ENCODE measurements at regions not wholly inside any gene's neighbourhood (a gene's known extent, or its start where the extent isn't known, plus 50 kb on each side); places are given as distances from the start of the nearest gene placed in this dataset.
"Not testable (repeated sequence)": the region's sequence is repeated elsewhere in the genome, so short reads cannot be mapped to it uniquely, and the experiment has no call there.

DNA sequence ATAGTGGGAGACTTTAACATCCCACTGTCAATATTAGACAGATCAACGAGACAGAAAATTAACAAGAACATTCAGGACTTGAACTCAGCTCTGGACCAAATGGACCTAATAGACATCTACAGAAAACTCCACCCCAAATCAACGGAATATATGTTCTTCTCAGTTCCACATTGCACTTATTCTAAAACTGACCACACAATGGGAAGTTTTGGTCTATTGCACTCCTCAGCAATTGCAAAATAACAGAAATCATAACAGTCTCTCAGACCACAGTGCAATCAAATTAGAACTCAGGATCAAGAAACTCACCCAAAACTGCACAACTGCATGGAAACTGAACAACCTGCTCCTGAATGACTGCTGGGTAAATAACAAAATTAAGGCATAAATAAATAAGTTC lies 449.9 kb upstream of the FANCL start:
- TF ChIP-seq, protein P1, sequence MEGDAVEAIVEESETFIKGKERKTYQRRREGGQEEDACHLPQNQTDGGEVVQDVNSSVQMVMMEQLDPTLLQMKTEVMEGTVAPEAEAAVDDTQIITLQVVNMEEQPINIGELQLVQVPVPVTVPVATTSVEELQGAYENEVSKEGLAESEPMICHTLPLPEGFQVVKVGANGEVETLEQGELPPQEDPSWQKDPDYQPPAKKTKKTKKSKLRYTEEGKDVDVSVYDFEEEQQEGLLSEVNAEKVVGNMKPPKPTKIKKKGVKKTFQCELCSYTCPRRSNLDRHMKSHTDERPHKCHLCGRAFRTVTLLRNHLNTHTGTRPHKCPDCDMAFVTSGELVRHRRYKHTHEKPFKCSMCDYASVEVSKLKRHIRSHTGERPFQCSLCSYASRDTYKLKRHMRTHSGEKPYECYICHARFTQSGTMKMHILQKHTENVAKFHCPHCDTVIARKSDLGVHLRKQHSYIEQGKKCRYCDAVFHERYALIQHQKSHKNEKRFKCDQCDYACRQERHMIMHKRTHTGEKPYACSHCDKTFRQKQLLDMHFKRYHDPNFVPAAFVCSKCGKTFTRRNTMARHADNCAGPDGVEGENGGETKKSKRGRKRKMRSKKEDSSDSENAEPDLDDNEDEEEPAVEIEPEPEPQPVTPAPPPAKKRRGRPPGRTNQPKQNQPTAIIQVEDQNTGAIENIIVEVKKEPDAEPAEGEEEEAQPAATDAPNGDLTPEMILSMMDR (conservative IDR thresholded peaks at IDR 0.05): not testable (repeated sequence)
- TF ChIP-seq EZH2 (IDR thresholded peaks at IDR 0.05; ENCODE audit: low read depth): not testable (repeated sequence)

Data from PC-9 (cell line).